GM18520 (cell line): ENCODE measurements at regions not wholly inside any gene's neighbourhood (a gene's known extent, or its start where the extent isn't known, plus 50 kb on each side); places are given as distances from the start of the nearest gene placed in this dataset.
"Not testable (repeated sequence)": the region's sequence is repeated elsewhere in the genome, so short reads cannot be mapped to it uniquely, and the experiment has no call there.

Experiments used
- ATAC-seq: cut with Tn5 transposase; IDR thresholded peaks from one replicate; pipeline ENCODE4 v1.9.1; 2021; ENCODE audit not compliant: unreplicated experiment

GRCh38 chr4:62740296-62740695, 1540.2 kb downstream of the ADGRL3 start:
- no peak for ATAC-seq

GRCh38 chr4:62717154-62717553, 1517.0 kb downstream of the ADGRL3 start:
- ATAC-seq: no peak

GRCh38 chr4:62711575-62711974, 1511.4 kb downstream of the ADGRL3 start:
- no peak for ATAC-seq

- ATAC-seq: no peak
These were observed 1509.6 kb downstream of the ADGRL3 start for GRCh38 chr4:62709618-62710252.

- ATAC-seq: no peak
These were observed 1506.3 kb downstream of the ADGRL3 start for GRCh38 chr4:62706423-62706822.

- ATAC-seq: no peak
These were observed 1483.9 kb downstream of the ADGRL3 start for GRCh38 chr4:62683799-62684566.

GRCh38 chr4:62676962-62677361, 1476.8 kb downstream of the ADGRL3 start:
- no peak for ATAC-seq

GRCh38 chr4:62670514-62670913, 1470.4 kb downstream of the ADGRL3 start:
- ATAC-seq: no peak

GRCh38 chr4:62661821-62662220, 1461.7 kb downstream of the ADGRL3 start:
- no peak for ATAC-seq

- no peak for ATAC-seq
These were observed 1455.9 kb downstream of the ADGRL3 start for GRCh38 chr4:62656006-62656405.

GRCh38 chr4:62644372-62644771, 1444.2 kb downstream of the ADGRL3 start:
- ATAC-seq: no peak

GRCh38 chr4:62640296-62640695, 1440.2 kb downstream of the ADGRL3 start:
- ATAC-seq: no peak

- ATAC-seq: no peak
These were observed 1427.5 kb downstream of the ADGRL3 start for GRCh38 chr4:62627671-62628070.

- no peak for ATAC-seq
These were observed 1427.0 kb downstream of the ADGRL3 start for GRCh38 chr4:62627141-62627540.

GRCh38 chr4:62622089-62622488, 1422.0 kb downstream of the ADGRL3 start:
- no peak for ATAC-seq

GRCh38 chr4:62619971-62620370, 1419.8 kb downstream of the ADGRL3 start:
- no peak for ATAC-seq

GRCh38 chr4:62618042-62618441, 1417.9 kb downstream of the ADGRL3 start:
- no peak for ATAC-seq

- ATAC-seq: no peak
These were observed 1401.6 kb downstream of the ADGRL3 start for GRCh38 chr4:62601737-62602136.

GRCh38 chr4:62595265-62595664, 1395.1 kb downstream of the ADGRL3 start:
- ATAC-seq: not testable (repeated sequence)

GRCh38 chr4:62591756-62592155, 1391.6 kb downstream of the ADGRL3 start:
- no peak for ATAC-seq

- no peak for ATAC-seq
These were observed 1388.5 kb downstream of the ADGRL3 start for GRCh38 chr4:62588671-62589070.

- ATAC-seq: no peak
These were observed 1371.4 kb downstream of the ADGRL3 start for GRCh38 chr4:62571494-62571893.

GRCh38 chr4:62560858-62561257, 1360.7 kb downstream of the ADGRL3 start:
- ATAC-seq: no peak
